ENCODE measurements at regions not wholly inside any gene's neighbourhood (a gene's known extent, or its start where the extent isn't known, plus 50 kb on each side); places are given as distances from the start of the nearest gene placed in this dataset.
"Not testable (repeated sequence)": the region's sequence is repeated elsewhere in the genome, so short reads cannot be mapped to it uniquely, and the experiment has no call there.

DNA sequence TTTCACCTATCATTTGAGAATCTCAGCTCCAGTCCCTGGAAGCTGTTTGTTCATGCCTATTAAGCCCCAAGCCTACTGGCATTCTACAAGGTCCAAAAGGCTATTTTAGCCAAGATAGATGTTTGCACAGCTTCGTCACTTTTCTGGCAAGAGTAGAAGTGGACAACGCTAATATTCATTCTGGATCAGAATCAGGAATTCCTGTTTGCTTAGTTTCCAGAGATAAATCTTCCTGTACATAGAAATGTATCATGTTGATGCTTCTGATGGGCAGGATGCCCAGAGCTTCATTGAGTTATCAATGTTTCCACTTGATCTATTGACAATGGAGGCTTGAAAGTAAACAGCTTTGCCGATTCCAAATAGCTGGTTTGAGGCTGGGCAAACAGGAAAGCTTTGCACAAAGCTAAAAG, 260.7 kb upstream of the CA10 start:
- H3K36me3 Mint-ChIP-seq = no peaks in the 10 kb centered on the region
- no peak overlapping the region for H3K4me3 Mint-ChIP-seq
- DNase-seq = no peak
- peaks cover 9% of the 10 kb centered on the region for H3K9me3 Mint-ChIP-seq
- H3K27me3 Mint-ChIP-seq = no peaks in the 10 kb centered on the region
- H3K27ac Mint-ChIP-seq = no peak overlapping the region
- no peaks in the 10 kb centered on the region for H3K4me1 Mint-ChIP-seq

DNA sequence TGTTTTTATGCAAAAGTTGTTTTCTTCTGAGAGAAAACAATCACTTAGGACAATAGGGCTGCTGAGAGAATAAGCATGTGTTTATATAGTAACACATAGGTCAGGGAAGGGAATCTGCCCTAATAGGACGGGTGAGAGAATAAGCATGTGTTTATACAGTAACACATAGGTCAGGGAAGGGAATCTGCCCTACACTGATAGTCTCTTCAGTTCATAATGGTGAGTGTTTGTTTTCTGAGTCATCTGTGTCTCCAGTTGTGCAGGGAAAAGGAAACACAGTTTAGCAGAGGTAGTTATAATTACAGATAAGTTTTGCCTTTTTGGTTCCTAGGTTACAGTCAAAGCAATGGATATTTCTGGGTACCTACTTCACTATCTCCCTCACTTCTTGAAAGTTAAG, 252.3 kb upstream of the CA10 start:
- Mint-ChIP-seq H3K4me3 (no peak overlapping the region), H3K27me3 (no peaks in the 10 kb centered on the region), H3K4me1 (no peaks in the 10 kb centered on the region), H3K9me3 (peaks cover 2% of the 10 kb centered on the region), H3K36me3 (no peaks in the 10 kb centered on the region), H3K27ac (no peak overlapping the region)
- DNase-seq = no peak

DNA sequence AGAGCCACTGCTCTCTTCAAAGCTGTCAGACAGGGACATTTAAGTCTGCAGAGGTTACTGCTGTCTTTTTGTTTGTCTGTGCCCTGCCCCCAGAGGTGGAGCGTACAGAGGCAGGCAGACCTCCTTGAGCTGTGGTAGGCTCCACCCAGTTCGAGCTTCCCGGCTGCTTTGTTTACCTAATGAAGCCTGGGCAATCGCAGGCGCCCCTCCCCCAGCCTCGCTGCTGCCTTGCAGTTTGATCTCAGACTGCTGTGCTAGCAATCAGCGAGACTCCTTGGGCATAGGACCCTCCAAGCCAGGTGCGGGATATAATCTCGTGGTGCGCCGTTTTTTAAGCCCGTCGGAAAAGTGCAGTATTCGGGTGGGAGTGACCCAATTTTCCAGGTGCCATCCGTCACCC, 250.7 kb upstream of the CA10 start:
- H3K36me3 Mint-ChIP-seq, H3K4me3 Mint-ChIP-seq, H3K4me1 Mint-ChIP-seq, H3K27ac Mint-ChIP-seq, H3K9me3 Mint-ChIP-seq, DNase-seq, H3K27me3 Mint-ChIP-seq: not testable (repeated sequence)

DNA sequence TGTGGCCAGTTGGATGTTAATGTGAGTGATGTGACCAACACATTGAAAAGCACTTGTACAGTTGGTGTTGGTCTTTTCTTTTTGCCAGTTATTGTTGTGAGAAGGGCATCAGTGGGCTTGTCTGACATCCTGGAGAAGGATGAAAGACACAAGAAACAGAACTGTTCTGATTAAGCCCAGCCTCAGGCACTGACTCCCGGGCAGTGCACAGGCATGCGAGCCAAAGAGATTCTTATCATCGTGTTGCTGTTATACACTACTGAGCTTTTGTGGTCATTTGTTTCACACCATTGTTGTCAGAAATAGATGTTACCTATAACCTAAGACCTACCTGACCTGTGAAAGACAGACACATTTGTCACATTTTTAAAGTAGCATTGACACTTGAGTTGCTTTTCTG, 236.8 kb upstream of the CA10 start:
- Mint-ChIP-seq H3K27me3 (no peaks in the 10 kb centered on the region), H3K36me3 (no peaks in the 10 kb centered on the region), H3K4me3 (no peak overlapping the region), H3K27ac (no peak overlapping the region), H3K4me1 (no peaks in the 10 kb centered on the region), H3K9me3 (peaks cover 6% of the 10 kb centered on the region)
- DNase-seq = no peak

DNA sequence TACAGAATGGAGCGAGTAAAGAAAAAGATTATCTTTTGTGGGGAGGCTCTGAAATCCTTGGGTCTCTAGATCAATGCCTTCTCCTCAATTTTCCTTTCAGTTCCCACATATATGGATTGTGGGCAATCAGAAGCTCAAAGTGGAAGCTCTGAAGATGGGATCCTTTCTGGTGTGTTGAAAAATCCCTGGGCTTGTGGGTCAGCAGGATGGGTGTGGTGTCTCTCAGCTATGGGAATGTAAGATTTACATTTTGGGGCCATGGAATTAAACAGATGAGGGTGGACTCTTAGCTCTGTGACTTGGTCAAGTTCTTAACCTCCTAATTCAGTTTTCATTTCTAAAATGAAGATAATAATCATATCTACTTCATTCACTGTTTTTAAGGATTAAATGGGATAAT, 231.9 kb upstream of the CA10 start:
- H3K27me3 Mint-ChIP-seq = no peaks in the 10 kb centered on the region
- no peak for DNase-seq
- H3K4me1 Mint-ChIP-seq = no peaks in the 10 kb centered on the region
- no peak overlapping the region for H3K4me3 Mint-ChIP-seq
- no peak overlapping the region for H3K27ac Mint-ChIP-seq
- H3K9me3 Mint-ChIP-seq = peaks cover 3% of the 10 kb centered on the region
- no peaks in the 10 kb centered on the region for H3K36me3 Mint-ChIP-seq

DNA sequence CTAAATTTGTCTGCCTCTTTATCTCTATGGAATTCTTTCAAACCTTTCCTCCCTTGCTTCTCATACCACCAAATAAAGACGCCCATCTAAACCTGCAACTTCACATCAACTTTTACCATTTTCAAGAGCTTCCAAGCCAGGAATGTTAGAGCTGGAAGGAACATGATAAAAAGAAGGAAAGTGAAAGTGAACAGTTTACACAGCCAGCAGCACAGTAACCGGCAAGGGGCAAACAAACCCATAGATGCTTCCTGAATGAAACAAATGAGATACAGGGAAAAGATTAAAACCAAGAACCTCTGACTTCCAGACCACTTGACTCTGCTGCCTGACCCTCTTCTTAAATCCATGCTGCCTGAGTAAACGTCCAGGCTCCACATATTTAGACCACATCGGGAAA, 231.1 kb upstream of the CA10 start:
- Mint-ChIP-seq H3K4me1 (no peaks in the 10 kb centered on the region), H3K27ac (no peak overlapping the region), H3K36me3 (no peaks in the 10 kb centered on the region), H3K4me3 (no peak overlapping the region), H3K27me3 (no peaks in the 10 kb centered on the region), H3K9me3 (peaks cover 3% of the 10 kb centered on the region)
- DNase-seq = no peak

DNA sequence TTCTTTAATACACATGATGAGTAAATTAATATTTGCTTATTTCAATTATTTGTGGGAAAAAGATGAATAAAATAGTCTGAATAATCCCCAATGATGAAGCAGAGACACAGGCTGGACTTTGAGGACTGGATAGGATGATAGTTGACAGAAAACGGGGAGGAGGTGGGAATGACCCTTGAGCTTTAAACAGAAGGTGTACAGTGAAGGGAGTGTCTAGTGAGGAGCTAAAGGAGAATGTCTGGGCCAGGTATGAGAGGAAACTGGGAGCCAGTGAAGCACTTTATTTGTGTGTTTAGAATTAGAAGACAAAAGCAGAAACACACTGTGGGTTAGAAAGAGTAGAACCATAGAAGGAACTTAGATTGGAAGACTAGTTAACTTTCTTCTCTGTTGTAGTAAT, 230.4 kb upstream of the CA10 start:
- H3K27ac Mint-ChIP-seq = no peak overlapping the region
- no peaks in the 10 kb centered on the region for H3K4me1 Mint-ChIP-seq
- peaks cover 3% of the 10 kb centered on the region for H3K9me3 Mint-ChIP-seq
- DNase-seq = no peak
- no peaks in the 10 kb centered on the region for H3K36me3 Mint-ChIP-seq
- no peaks in the 10 kb centered on the region for H3K27me3 Mint-ChIP-seq
- no peak overlapping the region for H3K4me3 Mint-ChIP-seq

DNA sequence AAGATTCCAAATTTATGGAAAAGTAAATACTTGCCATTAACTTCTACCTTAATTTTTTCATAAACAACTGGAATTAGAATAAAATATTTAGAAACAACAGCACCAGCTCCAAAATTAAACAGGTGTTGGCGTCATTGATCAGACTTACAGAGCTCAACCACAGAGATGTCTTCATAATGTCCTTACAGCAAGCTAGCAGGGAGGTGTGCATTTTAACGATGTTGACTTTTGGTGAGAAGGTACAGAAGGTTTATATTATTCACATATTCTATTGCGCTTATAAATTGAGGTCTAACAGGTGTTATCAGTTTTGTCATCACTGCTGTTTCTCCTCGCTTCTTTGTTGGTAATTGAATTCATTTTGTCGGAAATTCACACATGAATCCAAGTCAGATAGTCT, 226.2 kb upstream of the CA10 start:
- Mint-ChIP-seq H3K4me1 (no peaks in the 10 kb centered on the region), H3K27ac (no peak overlapping the region), H3K27me3 (no peaks in the 10 kb centered on the region), H3K9me3 (peaks cover 2% of the 10 kb centered on the region), H3K4me3 (no peak overlapping the region), H3K36me3 (no peaks in the 10 kb centered on the region)
- no peak for DNase-seq

DNA sequence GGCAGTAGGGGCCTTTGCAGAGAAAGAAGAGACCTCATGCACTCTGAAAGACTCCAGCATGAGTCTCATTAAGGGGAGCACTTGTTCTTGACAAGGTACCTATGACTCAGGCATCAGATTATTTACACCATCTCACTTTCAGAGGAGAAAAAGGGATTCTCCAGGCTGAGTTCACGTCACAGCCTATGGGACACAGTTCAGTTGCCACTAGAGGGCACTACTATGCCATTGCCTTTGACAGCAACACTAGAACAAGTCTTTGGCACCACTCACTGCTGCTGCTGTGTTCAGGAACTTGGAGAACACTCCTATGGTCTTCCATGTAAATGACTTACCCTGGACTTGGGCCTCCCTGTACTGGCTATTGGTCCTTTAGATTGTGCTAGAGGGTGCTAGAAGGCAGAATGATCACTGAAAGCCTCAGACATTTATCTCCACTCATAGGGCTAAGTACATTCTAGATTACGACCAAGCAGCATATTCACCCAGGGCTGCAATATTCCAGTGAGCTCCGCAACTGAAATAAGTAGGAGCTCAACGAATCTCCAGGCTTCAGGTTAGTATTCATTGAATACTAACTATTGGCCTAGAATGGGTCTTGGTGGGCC, 225.1 kb upstream of the CA10 start:
- Mint-ChIP-seq H3K27ac (no peak overlapping the region), H3K4me3 (no peak overlapping the region), H3K27me3 (no peaks in the 10 kb centered on the region), H3K4me1 (no peaks in the 10 kb centered on the region), H3K36me3 (no peaks in the 10 kb centered on the region), H3K9me3 (peaks cover 2% of the 10 kb centered on the region)
- DNase-seq = peak; percentile 22

DNA sequence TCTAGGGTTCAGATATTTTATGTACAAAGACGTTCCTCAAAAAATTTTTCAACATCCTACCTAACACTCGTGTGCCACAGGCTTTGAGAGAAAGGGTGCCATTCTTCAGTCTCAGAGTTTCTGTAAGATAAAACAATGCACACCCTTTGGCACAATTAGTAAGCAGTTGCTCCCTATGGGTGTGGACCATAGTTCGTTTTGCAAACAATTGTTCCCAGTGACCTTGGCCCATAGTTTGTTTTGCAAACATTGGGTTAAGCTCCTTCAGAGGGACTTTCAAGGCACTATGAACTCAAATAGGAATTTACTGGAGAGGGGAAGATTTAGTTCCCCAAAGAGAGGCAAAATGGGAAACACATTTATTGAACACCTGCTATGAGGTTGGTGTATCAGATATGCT, 220.3 kb upstream of the CA10 start:
- Mint-ChIP-seq H3K4me3 (no peak overlapping the region), H3K27me3 (no peaks in the 10 kb centered on the region), H3K27ac (no peak overlapping the region), H3K36me3 (no peaks in the 10 kb centered on the region), H3K4me1 (no peaks in the 10 kb centered on the region), H3K9me3 (no peaks in the 10 kb centered on the region)
- DNase-seq = no peak

DNA sequence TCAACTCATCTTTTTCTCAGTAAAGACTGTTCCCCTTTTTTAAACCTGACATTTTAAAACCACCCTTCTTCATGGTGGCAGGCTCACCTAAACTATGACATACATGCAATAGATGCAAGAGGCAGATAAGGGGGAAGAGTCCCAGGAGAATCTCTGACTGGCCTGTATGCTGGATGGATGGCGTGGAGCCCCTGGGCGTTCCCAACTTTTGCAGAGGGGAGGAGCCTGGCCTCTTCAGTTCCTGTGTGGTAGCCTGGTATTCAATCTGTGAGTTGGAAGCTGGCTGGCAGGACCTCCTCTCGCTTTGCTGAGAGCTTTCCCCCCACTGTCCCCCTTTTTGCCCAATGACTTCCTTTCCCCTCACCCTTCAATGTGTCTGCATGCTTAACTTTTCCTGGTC, 217.6 kb upstream of the CA10 start:
- DNase-seq = no peak
- no peaks in the 10 kb centered on the region for H3K9me3 Mint-ChIP-seq
- H3K27ac Mint-ChIP-seq = no peak overlapping the region

DNA sequence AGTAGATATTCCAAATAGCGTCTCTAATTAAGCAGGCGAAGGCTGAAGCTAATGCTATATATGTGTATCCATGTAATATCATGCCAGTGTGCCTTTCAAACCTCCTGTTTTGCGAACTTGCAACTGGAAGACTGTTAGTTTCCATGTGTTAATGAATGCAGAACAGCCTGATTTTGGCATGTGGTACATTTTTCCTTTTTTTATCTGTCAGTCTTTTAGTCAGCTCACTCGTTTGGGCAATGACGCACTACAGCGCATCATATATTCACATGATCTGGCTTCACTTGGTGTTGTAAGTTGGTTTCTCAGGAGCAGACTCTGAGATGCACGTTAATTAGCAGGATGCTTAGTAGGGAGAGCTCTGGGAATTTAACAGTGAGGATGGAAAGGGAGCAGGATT, 210.4 kb upstream of the CA10 start:
- Mint-ChIP-seq H3K27me3 (no peaks in the 10 kb centered on the region), H3K36me3 (no peaks in the 10 kb centered on the region), H3K9me3 (no peaks in the 10 kb centered on the region), H3K4me3 (no peak overlapping the region), H3K4me1 (no peaks in the 10 kb centered on the region), H3K27ac (no peak overlapping the region)
- no peak for DNase-seq

More for the DNA sequence above, 217.6 kb upstream of the CA10 start:
- Mint-ChIP-seq H3K4me3 (no peak overlapping the region), H3K4me1 (no peaks in the 10 kb centered on the region), H3K36me3 (no peaks in the 10 kb centered on the region), H3K27me3 (no peaks in the 10 kb centered on the region)

DNA sequence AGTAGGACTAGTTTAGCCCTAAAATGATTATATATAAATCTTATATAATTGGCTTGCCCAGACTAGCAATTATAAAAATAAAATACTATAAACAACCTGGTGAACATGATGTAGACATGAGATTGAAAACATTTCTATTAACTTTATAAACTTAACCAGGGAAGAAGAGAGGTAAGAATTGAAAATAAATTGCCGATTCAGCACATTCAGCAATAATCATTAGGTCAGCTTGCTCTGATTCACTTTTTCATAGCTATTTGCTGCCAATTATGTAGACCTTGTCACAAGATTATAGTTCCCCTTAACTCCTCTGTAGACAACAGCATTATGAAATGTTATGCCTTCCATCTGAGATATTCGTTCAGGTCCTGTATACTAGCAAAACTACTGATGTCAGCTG, 199.3 kb upstream of the CA10 start:
- no peak for DNase-seq
- peaks cover 7% of the 10 kb centered on the region for H3K9me3 Mint-ChIP-seq

DNA sequence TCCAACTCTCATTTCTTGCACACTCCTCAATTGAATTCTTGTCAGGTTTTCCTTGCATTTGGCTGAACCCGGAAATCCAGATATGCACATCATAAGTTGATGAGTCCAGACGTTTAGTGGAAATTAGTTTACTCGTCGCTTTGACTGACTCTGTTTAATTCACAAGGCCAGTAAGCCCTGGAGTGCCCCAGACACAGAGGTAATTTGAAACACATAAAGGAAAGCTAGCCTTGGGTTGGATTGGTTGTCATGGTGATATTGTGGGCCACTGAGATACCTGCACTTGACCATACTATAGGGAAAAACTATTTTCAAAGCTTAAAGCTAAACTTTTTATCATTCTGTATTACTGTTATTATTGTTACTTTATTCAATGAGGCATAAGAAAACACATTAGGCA, 178.3 kb upstream of the CA10 start:
- H3K27ac Mint-ChIP-seq = no peak overlapping the region
- no peak for DNase-seq
- no peaks in the 10 kb centered on the region for H3K4me1 Mint-ChIP-seq
- H3K9me3 Mint-ChIP-seq = peaks cover 12% of the 10 kb centered on the region
- H3K4me3 Mint-ChIP-seq = no peak overlapping the region
- no peaks in the 10 kb centered on the region for H3K36me3 Mint-ChIP-seq
- H3K27me3 Mint-ChIP-seq = no peaks in the 10 kb centered on the region

More for the DNA sequence above, 199.3 kb upstream of the CA10 start:
- Mint-ChIP-seq H3K36me3 (no peaks in the 10 kb centered on the region), H3K27me3 (no peaks in the 10 kb centered on the region), H3K4me1 (no peaks in the 10 kb centered on the region), H3K4me3 (no peak overlapping the region), H3K27ac (no peak overlapping the region)

DNA sequence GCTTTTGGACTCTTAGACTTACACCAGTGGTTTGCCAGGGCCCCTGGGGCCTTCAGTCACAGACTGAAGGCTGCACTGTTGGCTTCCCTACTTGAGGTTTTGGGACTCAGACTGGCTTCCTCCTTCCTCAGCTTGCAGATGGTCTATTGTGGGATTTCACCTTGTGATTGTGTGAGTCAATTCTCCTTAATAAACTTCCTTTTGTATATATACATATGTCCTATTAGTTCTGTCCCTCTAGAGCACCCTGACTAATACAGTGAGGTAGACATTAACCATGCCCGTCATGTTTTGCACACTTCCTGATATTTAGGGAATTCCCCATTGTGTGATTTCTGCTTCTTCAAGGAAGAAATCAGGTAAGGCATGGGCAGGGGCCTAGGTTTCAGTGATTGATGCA, 147.8 kb upstream of the CA10 start:
- H3K36me3 Mint-ChIP-seq = no peaks in the 10 kb centered on the region
- no peak overlapping the region for H3K27ac Mint-ChIP-seq
- no peak overlapping the region for H3K4me3 Mint-ChIP-seq
- H3K4me1 Mint-ChIP-seq = no peaks in the 10 kb centered on the region
- no peak for DNase-seq
- H3K27me3 Mint-ChIP-seq = no peaks in the 10 kb centered on the region
- H3K9me3 Mint-ChIP-seq = no peaks in the 10 kb centered on the region

DNA sequence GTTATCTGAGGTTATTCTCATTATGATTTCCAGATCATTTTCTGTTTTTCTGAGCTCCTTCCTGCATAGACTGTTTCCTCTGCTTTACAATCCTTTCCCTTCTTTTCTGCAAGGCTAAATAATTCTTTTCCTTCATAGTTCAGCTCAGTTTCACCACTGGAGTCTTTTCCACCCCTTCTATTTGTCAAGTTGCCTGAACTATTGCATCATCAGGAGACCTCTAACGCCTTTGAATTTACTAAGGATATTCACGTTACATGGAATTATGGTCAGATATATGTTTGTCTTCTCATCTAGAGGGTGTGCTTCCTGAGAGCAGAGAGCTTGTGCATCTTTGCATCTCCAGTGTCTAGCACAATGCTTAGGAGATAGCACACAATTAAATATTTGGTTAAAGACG, 140.4 kb upstream of the CA10 start:
- H3K27me3 Mint-ChIP-seq = no peaks in the 10 kb centered on the region

More for the DNA sequence above, 140.4 kb upstream of the CA10 start:
- H3K4me1 Mint-ChIP-seq = no peaks in the 10 kb centered on the region
- no peak overlapping the region for H3K27ac Mint-ChIP-seq
- no peak for DNase-seq
- no peaks in the 10 kb centered on the region for H3K9me3 Mint-ChIP-seq
- H3K36me3 Mint-ChIP-seq = no peaks in the 10 kb centered on the region
- H3K4me3 Mint-ChIP-seq = no peak overlapping the region
